GM23248 (cell line): ENCODE measurements at regions not wholly inside any gene's neighbourhood (a gene's known extent, or its start where the extent isn't known, plus 50 kb on each side); places are given as distances from the start of the nearest gene placed in this dataset.

ENCODE experiments used
- EZH2 ChIP-seq: fragments of 200-600 bp; sonication (generic); IDR thresholded peaks from 2 replicates; pipeline ENCODE4 v1.6.1; 2018; ENCODE audit warnings: antibody characterized with exemption, mild to moderate bottlenecking; ENCODE audit not compliant: insufficient read depth, poor library complexity, severe bottlenecking
- EZH2phosphoT487 ChIP-seq: fragments of 200-600 bp; sonication (generic); IDR thresholded peaks from 2 replicates; pipeline ENCODE4 v1.6.1; 2018; ENCODE audit warnings: antibody characterized with exemption, moderate library complexity, mild to moderate bottlenecking, low read depth; ENCODE audit not compliant: insufficient read depth

GRCh38 chr12:116465407-116465806 lies 93.8 kb upstream of the MAP1LC3B2 start:
- TF ChIP-seq EZH2 (no peak), EZH2phosphoT487 (no peak)
